Activated naive CD4-positive, alpha-beta T cell treated with Interleukin-2 at 50 U/mL for 16 hours (primary cell): ENCODE measurements at regions not wholly inside any gene's neighbourhood (a gene's known extent, or its start where the extent isn't known, plus 50 kb on each side); places are given as distances from the start of the nearest gene placed in this dataset.
"Not testable (repeated sequence)": the region's sequence is repeated elsewhere in the genome, so short reads cannot be mapped to it uniquely, and the experiment has no call there.

ENCODE experiments used
- DNase-seq: peaks from one replicate; pipeline ENCODE4 v3.0.0-alpha.2; 2020

DNA sequence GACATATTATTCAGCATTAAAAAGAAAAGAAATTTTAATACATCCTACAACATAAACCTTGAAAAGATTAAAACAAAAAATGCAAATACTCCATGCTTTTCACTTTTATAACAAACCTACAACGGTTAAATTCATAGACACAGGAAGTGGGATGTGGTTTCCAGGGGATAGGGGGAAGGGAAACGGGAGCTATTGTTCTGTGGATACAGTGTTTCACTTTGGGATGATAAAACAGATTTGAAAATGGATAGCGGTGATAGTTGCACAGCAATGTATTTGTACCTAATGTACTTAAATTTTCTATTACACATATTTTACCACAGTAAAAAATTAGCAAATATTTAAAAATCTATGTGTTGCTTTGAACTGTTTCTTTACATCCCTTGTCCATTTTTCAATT is 368.0 kb downstream of the CDY2B start:
- not testable (repeated sequence) for DNase-seq

- not testable (repeated sequence) for DNase-seq
Observed at GRCh38 chrY:17511476-17511875, 368.5 kb downstream of the CDY2B start.

GRCh38 chrY:17505834-17506233 is 374.2 kb downstream of the CDY2B start:
- DNase-seq, result not testable (repeated sequence)

DNA sequence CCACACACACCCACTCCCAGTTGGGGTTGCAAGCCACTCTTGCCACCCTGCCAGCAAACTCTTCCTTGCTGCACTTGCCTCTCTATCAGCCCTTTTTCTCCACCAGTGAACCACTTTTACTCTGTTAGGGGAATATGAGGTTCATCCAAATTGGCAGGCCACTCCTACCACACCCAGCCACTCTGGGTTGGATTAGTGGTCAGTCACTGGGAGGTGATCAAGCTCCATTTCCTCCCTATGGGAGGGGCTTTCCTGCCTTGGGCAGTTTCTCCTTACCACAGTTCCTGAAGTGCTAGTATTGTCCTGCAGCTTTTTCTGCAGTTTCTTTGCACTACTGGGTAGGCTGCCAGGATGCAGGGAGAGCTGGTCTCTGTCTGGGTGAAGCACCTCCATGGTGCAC is 395.3 kb downstream of the CDY2B start:
- not testable (repeated sequence) for DNase-seq

DNA sequence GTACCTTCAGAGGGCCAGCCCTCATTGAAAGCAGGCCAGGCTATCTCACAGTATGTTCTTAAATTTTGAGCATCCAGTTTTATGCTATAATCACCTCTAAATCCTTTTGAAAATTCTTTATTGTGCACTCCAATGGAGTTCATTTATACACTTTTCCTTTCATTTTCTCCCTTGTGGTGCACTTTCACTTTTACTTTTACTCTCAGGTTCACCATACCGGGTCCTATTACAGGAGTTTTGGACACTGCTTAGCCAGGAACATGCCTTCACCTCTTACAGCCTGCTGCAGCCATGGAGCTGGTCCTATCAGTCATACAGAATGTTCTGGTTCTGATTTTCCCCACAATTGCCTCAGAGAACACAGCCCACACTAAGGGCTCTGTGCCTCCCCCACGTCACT is 395.9 kb downstream of the CDY2B start:
- DNase-seq, result not testable (repeated sequence)

GRCh38 chrY:17481389-17482022 is 398.5 kb downstream of the CDY2B start:
- DNase-seq, result not testable (repeated sequence)

DNA sequence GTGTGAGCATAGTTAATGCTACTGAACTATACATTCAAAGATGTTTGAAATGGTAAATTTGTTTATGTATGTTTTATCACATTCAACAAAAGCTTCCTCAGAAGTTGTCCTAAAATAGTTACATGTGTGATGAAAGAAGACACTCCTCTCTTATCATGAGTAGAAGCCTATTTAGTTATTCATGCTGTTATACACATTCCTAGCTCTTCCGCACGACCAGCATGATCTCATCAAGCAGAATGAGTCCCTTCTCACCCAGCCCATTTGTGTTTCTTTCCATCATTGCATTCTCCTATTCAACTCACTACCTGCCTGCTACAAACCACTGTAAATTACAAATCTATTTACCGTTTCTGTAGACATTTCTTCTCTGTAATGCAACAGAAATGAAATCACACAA is 408.0 kb downstream of the CDY2B start:
- not testable (repeated sequence) for DNase-seq

- not testable (repeated sequence) for DNase-seq
Observed at GRCh38 chrY:17459753-17460152, 420.3 kb downstream of the CDY2B start.

GRCh38 chrY:17430570-17431166 is 449.4 kb downstream of the CDY2B start:
- peak; percentile 2 for DNase-seq

DNA sequence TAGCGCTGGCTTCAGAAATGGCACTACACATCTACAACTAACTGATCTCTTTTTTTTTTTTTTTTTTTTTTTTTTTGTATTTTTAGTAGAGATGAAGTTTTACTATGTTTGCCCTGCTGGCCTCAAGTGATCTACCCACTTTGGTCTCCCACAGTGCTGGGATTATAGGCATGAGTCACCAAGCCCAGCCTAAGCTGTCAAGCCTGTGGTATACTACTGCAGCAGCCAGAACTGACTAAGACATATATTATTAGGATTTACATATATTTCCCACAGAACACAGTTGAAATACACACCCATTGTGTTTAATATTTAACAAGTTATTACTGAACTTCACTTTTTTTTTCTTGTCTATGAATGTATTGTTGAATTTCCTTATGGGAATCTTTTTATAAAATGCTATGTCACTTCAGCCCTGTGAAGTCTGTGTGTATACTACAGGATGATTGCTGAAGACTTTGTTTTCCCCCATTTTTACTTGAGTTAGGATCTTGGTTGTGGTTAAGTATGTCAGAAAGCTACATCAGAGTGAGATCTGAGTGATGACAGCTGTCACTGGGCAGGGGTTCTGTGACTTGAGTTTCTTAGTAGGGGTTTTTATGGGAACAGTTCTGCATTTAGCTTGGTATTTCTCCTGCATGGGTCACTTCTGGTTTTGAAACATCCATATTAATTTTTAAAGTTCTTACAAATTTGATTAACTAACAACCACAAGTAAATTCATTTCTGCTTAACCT is 481.5 kb downstream of the CDY2B start:
- DNase-seq, result no peak

DNA sequence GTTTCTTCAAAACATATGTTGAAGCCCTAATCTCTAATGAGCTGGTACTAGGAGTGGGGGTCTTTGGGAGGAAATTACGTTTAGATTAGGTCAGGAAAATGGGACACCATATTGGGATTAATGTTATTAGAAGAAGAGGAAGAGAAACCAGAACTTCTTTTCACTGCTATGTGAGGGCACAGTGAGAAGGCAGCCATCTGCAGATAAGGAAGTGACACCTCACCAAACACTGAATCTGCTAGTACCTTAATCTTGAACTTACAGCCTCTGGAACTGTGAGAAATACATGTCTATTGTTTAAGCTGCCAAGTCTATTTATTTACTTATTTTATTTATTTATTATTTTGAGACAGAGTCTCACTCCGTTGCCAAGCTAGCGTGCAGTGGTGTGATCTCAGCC is 482.4 kb downstream of the CDY2B start:
- DNase-seq, result no peak

DNA sequence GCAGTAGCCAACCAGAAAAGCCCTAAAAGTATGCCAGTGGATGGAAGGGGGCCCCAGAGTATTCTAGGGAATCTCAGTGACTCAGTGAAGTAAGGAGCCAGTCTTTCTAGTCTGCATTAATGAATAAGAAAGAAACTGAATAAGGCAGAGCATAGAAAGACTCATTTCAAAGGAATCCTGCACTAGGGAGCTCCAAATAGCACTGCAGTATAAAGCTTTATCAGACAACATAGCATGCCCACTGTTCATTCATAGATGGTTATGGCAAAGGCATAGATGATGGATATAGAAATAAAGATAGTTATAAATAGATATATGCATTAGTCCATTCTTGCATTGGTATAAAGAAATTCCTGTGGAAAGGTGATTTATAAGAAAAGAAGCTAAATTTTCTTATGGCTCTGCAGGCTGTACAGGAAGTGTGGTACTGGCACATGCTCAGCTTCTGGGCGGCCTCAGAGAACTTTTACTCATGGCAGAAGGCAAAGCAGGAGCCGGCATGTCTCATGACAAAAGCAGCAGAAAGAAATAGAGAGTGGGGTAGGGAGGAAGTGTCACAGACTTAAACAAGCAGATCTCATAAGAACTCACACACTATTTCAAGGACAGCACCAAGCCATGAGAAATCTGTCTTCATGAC is 498.5 kb downstream of the CDY2B start:
- DNase-seq, result no peak

- no peak for DNase-seq
Observed at GRCh38 chrY:17378326-17378725, 501.7 kb downstream of the CDY2B start.

- no peak for DNase-seq
Observed at GRCh38 chrY:17368413-17368812, 511.6 kb downstream of the CDY2B start.

DNA sequence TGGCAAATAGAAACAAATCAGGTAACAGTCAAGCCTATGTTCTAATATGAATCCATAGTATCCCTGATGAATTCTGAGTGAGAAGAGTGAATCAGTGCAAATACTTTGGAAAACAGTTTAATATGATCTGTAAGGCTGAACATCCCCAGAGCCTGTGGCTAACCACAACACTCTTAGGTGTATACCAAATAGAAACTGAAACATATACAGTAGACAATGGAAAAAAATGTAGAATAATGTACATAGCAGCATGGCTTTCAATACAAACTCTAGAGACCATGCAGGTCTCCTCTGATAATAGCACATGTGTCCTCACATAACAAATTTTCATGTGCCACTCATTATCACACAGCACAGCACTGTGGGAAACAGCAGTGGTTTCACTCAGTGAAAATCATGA is 513.6 kb downstream of the CDY2B start:
- no peak for DNase-seq

- no peak for DNase-seq
Observed at GRCh38 chrY:17339028-17339427, 541.0 kb downstream of the CDY2B start.

DNA sequence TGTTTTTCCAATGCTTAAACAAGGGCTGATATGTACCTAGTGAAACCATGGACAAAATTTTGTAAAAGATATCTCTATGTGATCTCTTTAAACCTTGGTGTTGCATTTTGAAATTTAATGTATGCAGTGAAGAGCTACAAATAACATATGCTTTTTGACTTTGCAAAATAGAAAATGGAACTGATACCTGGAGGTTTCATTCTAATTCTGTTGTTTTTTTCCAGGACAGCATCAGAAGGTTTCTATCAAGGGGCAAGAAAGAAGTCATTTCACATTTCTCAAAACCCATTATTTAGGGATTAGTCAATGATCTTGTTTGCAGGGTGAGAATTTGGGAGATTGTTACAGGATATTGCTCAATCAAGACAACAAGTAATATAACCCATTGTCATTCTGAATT is 549.3 kb downstream of the CDY2B start:
- DNase-seq, result no peak

GRCh38 chrY:17319916-17320315 is 560.1 kb downstream of the CDY2B start:
- no peak for DNase-seq

DNA sequence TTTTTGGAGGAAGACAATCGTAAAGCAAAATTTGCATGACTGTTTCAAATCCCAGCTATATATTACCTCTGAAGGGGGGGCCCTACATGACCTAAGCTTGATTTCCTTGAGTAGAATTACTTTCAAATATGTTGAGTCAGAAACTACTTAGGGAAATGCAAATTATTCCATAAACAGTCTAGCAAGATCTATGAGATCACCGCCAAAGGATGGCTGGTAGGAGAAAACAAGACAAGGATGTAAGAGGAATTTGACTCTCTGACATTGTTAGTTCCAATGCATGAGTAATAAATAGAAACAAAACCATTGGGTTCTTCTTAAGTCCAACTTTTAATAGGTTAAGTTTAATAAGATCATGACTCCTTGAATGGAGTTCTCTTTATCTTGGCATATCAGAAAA is 561.4 kb downstream of the CDY2B start:
- DNase-seq, result no peak

DNA sequence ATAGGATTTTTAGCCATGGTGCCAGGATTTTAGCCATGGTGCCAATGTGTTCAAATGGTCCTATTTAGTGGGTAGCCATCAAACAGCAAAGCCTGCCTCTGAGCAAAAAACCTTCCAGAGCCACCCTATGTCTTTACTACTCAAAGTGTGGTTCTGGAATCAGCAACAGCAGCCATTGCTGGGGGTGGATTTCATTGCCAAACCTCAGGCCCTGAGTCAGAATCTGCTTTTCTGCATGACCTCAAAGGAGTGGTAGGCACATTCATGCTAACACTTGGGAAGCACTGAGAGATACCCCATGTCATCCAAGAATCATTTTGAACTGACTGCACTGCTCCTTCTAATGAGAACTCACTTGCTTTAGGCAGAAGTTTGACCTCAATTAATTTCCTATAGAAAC is 603.0 kb downstream of the CDY2B start:
- DNase-seq, result no peak

DNA sequence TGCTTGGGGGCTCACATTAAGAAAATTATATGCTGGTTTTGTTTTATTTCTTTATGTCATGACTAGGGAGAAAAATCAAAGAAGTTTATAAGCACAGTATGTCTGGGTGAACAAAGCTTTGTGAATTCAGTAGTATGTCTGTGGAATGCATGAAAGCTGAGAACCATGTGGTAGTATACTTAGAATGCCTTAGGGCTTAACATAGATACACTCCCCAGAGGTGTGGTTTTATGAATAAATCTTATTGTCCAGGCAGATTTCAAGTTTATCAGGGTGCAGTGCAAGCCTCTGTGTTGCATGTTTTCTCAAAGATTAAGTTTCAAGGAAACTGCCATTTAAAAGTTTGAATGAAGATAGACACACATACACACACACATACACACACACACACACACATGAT is 620.5 kb downstream of the CDY2B start:
- no peak for DNase-seq

GRCh38 chrY:17238406-17238805 is 641.6 kb downstream of the CDY2B start:
- DNase-seq, result no peak

DNA sequence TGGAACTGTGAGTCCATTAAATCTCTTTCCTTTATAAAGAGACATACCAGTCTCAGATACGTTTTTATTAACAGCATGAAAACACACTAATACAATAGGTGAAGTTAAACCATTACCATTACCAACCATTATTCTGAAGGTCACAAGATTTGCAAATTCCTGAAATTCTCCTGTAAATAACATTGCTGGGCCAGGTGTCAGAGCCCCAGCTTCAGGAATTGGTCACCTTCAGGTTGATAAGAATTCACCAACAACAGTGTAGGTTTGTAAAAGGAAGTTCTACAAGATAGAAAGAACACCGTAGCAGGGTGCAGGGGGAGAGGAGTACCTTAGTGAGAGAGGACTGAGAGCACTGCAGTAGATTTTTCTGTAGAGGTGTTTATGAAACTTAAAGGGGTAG is 644.3 kb downstream of the CDY2B start:
- no peak for DNase-seq
